ENCODE measurements at regions not wholly inside any gene's neighbourhood (a gene's known extent, or its start where the extent isn't known, plus 50 kb on each side); places are given as distances from the start of the nearest gene placed in this dataset.
"Not testable (repeated sequence)": the region's sequence is repeated elsewhere in the genome, so short reads cannot be mapped to it uniquely, and the experiment has no call there.

DNA sequence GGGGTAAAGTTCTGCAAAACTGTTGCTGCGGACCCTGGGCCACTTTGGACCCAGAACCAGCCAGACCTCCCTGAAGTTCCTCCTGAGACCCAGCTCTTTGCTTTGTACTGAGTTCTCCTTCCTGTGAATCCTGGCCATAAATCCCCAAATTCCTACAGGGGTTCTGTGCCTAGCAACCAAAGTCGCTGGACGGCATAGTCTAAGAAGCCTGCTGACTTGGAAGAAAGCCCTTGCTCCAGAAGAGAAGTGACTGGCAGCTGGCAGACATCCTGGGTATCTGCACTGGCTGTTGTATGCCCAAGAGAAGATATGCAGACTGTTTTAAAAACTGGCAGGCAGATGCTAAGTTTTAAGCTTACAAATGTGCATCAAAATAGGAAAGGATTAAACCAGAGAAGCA is 99.9 kb upstream of the SLC24A4 start:
- H4K91ac ChIP-seq (ENCODE audit: low read length): no peak overlapping the region
- no peak overlapping the region for H4K8ac ChIP-seq (ENCODE audit: low read length)
- no peak overlapping the region for H2AK5ac ChIP-seq (ENCODE audit: low read length, severe bottlenecking)
- no peak overlapping the region for H3K23ac ChIP-seq (ENCODE audit: low read length in 2 of 2)
- WGBS: 48% methylated on average over 3 of the region's 3 CpGs
- no peaks in the 10 kb centered on the region for H3K79me1 ChIP-seq (replicated peaks; ENCODE audit: low read length, poor library complexity, severe bottlenecking)
- H3K4me1 ChIP-seq (ENCODE audit: control insufficient read depth, insufficient read depth, low read depth, low read length): no peaks in the 10 kb centered on the region
- no peak for DNase-seq
- no peak overlapping the region for H3K18ac ChIP-seq (ENCODE audit: low read depth in 1 of 2, low read length in 2 of 2)
- no peak overlapping the region for H3K27ac ChIP-seq (ENCODE audit: low read length, poor library complexity, severe bottlenecking)
- H2BK12ac ChIP-seq (ENCODE audit: low read length in 2 of 2): no peak overlapping the region
- H2BK15ac ChIP-seq (ENCODE audit: low read depth, poor library complexity, severe bottlenecking): no peak overlapping the region
- H3K14ac ChIP-seq (ENCODE audit: low read length in 2 of 2): no peak overlapping the region
- no peak overlapping the region for H3K9ac ChIP-seq (ENCODE audit: low read length)
- H3K4me3 ChIP-seq (ENCODE audit: insufficient read depth in 1 of 2, low read depth in 1 of 2, low read length in 2 of 2): no peak overlapping the region
- H3K36me3 ChIP-seq (ENCODE audit: control insufficient read depth in 1 of 2, insufficient read depth in 2 of 2, low read depth in 1 of 2, low read length in 2 of 2): no peaks in the 10 kb centered on the region
- H2BK120ac ChIP-seq (ENCODE audit: low read depth, low read length): no peak overlapping the region
- H2BK5ac ChIP-seq (ENCODE audit: low read depth, low read length, poor library complexity, severe bottlenecking): no peak overlapping the region
- H2AFZ ChIP-seq (ENCODE audit: low read depth, low read length): no peak overlapping the region
- H3K27me3 ChIP-seq (ENCODE audit: control insufficient read depth in 1 of 2, insufficient read depth in 1 of 2, low read length in 2 of 2): peaks cover 0 to 9% of the 10 kb centered on the region in 2 experiments
- no peaks in the 10 kb centered on the region for H3K9me3 ChIP-seq (ENCODE audit: control insufficient read depth, low read length)
- H3K4me2 ChIP-seq (ENCODE audit: low read length, poor library complexity, severe bottlenecking): no peak overlapping the region
- no peak overlapping the region for H3K4ac ChIP-seq (ENCODE audit: low read depth in 1 of 2, low read length in 2 of 2)

DNA sequence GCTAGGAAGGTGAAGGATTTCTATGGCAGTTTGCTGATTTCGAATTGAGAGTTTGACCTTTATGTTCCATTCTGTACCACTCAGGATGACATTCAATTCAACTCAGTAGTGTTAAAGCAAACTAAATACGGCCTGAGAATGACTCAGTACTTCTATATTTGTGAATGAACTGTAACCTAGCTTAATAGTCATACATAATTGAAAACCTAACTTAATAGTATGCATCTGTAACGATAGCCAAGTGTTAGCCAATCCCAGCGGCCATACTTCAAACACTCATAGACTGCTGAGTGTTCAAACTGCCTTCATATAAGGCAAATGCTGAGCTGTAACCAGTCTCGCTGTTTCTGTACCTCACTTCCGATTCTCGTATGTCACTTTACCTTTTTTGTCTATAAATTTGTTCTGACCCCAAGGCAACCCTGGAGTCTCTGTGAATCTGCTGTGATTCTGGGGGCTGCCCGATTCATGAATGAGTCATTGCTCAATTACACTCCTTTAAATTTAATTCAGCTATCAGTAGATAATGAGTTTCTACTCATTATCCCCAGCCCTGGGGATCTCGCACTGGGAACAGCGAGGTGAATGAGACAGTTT is 98.5 kb upstream of the SLC24A4 start:
- Histone ChIP-seq H2BK120ac (ENCODE audit: low read depth, low read length) (no peak overlapping the region), H3K14ac (ENCODE audit: low read length in 2 of 2) (no peak overlapping the region)

DNA sequence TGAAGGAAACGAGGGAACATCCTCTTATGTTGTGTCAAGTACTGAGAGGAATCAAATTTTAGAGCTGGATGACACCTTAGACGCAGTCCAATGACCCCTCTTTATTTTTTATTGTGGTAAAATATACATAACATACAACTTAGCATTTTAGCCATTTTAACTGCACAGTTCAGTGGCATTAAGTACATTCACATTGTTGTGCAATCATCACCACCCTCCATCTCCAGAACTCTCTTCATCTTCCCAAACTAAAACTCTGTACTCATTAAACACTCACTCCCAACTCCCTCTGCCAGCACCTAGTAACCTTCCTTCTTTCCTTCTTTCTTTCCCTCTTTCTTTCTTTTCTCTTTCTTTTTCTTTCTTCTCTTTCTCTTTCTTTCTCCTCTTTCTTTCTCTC is 97.2 kb upstream of the SLC24A4 start:
- WGBS: 93% methylated on average over 2 of the region's 2 CpGs
- Histone ChIP-seq H2AFZ (ENCODE audit: low read depth, low read length) (no peak overlapping the region), H3K9ac (ENCODE audit: low read length) (no peak overlapping the region), H3K27ac (ENCODE audit: low read length, poor library complexity, severe bottlenecking) (no peak overlapping the region), H3K4me1 (ENCODE audit: control insufficient read depth, insufficient read depth, low read depth, low read length) (no peaks in the 10 kb centered on the region), H3K4me2 (ENCODE audit: low read length, poor library complexity, severe bottlenecking) (no peak overlapping the region), H3K9me3 (ENCODE audit: control insufficient read depth, low read length) (no peaks in the 10 kb centered on the region), H3K4ac (ENCODE audit: low read depth in 1 of 2, low read length in 2 of 2) (no peak overlapping the region), H2AK5ac (ENCODE audit: low read length, severe bottlenecking) (no peak overlapping the region), H2BK5ac (ENCODE audit: low read depth, low read length, poor library complexity, severe bottlenecking) (no peak overlapping the region), H3K23ac (ENCODE audit: low read length in 2 of 2) (no peak overlapping the region), H2BK120ac (ENCODE audit: low read depth, low read length) (no peak overlapping the region), H4K91ac (ENCODE audit: low read length) (no peak overlapping the region), H4K8ac (ENCODE audit: low read length) (no peak overlapping the region), H3K4me3 (ENCODE audit: insufficient read depth in 1 of 2, low read depth in 1 of 2, low read length in 2 of 2) (no peak overlapping the region), H3K14ac (ENCODE audit: low read length in 2 of 2) (no peak overlapping the region), H2BK15ac (ENCODE audit: low read depth, poor library complexity, severe bottlenecking) (no peak overlapping the region), H3K18ac (ENCODE audit: low read depth in 1 of 2, low read length in 2 of 2) (no peak overlapping the region), H3K79me1 (replicated peaks; ENCODE audit: low read length, poor library complexity, severe bottlenecking) (no peaks in the 10 kb centered on the region), H2BK12ac (ENCODE audit: low read length in 2 of 2) (no peak overlapping the region), H3K27me3 (ENCODE audit: control insufficient read depth in 1 of 2, insufficient read depth in 1 of 2, low read length in 2 of 2) (peaks cover 0 to 9% of the 10 kb centered on the region in 2 experiments), H3K36me3 (ENCODE audit: control insufficient read depth in 1 of 2, insufficient read depth in 2 of 2, low read depth in 1 of 2, low read length in 2 of 2) (no peaks in the 10 kb centered on the region)
- no peak for DNase-seq

More for the DNA sequence above, 98.5 kb upstream of the SLC24A4 start:
- H2AK5ac ChIP-seq (ENCODE audit: low read length, severe bottlenecking): no peak overlapping the region
- no peak overlapping the region for H4K8ac ChIP-seq (ENCODE audit: low read length)
- no peaks in the 10 kb centered on the region for H3K79me1 ChIP-seq (replicated peaks; ENCODE audit: low read length, poor library complexity, severe bottlenecking)
- H3K4me2 ChIP-seq (ENCODE audit: low read length, poor library complexity, severe bottlenecking): no peak overlapping the region
- no peak for DNase-seq
- no peak overlapping the region for H4K91ac ChIP-seq (ENCODE audit: low read length)
- no peaks in the 10 kb centered on the region for H3K36me3 ChIP-seq (ENCODE audit: control insufficient read depth in 1 of 2, insufficient read depth in 2 of 2, low read depth in 1 of 2, low read length in 2 of 2)
- no peaks in the 10 kb centered on the region for H3K4me1 ChIP-seq (ENCODE audit: control insufficient read depth, insufficient read depth, low read depth, low read length)
- no peak overlapping the region for H2BK5ac ChIP-seq (ENCODE audit: low read depth, low read length, poor library complexity, severe bottlenecking)
- H3K27me3 ChIP-seq (ENCODE audit: control insufficient read depth in 1 of 2, insufficient read depth in 1 of 2, low read length in 2 of 2): peaks cover 0 to 9% of the 10 kb centered on the region in 2 experiments
- H3K4ac ChIP-seq (ENCODE audit: low read depth in 1 of 2, low read length in 2 of 2): no peak overlapping the region
- H3K9me3 ChIP-seq (ENCODE audit: control insufficient read depth, low read length): no peaks in the 10 kb centered on the region
- H2AFZ ChIP-seq (ENCODE audit: low read depth, low read length): no peak overlapping the region
- H2BK12ac ChIP-seq (ENCODE audit: low read length in 2 of 2): no peak overlapping the region
- H3K18ac ChIP-seq (ENCODE audit: low read depth in 1 of 2, low read length in 2 of 2): no peak overlapping the region
- WGBS: 92% methylated on average over 8 of the region's 10 CpGs
- no peak overlapping the region for H3K9ac ChIP-seq (ENCODE audit: low read length)
- H3K27ac ChIP-seq (ENCODE audit: low read length, poor library complexity, severe bottlenecking): no peak overlapping the region
- H3K23ac ChIP-seq (ENCODE audit: low read length in 2 of 2): no peak overlapping the region
- H3K4me3 ChIP-seq (ENCODE audit: insufficient read depth in 1 of 2, low read depth in 1 of 2, low read length in 2 of 2): no peak overlapping the region
- no peak overlapping the region for H2BK15ac ChIP-seq (ENCODE audit: low read depth, poor library complexity, severe bottlenecking)

DNA sequence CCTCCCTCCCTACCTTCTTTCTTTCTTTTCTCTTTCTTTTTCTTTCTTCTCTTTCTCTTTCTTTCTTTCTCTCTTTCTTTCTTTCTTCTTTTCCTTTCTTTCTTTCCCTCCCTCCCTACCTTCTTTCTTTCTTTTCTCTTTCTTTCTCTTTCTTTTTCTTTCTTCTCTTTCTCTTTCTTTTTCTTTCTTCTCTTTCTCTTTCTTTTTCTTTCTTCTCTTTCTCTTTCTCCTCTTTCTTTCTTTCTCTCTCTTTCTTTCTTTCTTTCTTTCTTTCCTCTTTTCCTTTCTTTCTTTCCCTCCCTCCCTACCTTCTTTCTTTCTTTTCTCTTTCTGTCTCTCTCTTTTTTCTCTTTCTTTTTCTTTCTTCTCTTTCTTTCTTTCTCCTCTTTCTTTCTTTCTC is 96.8 kb upstream of the SLC24A4 start:
- not testable (repeated sequence) for H3K36me3 ChIP-seq (ENCODE audit: control insufficient read depth in 1 of 2, insufficient read depth in 2 of 2, low read depth in 1 of 2, low read length in 2 of 2); H2BK5ac ChIP-seq (ENCODE audit: low read depth, low read length, poor library complexity, severe bottlenecking); H4K91ac ChIP-seq (ENCODE audit: low read length); H3K4me3 ChIP-seq (ENCODE audit: insufficient read depth in 1 of 2, low read depth in 1 of 2, low read length in 2 of 2); H2BK15ac ChIP-seq (ENCODE audit: low read depth, poor library complexity, severe bottlenecking); H3K4ac ChIP-seq (ENCODE audit: low read depth in 1 of 2, low read length in 2 of 2); H3K4me1 ChIP-seq (ENCODE audit: control insufficient read depth, insufficient read depth, low read depth, low read length); H3K27me3 ChIP-seq (ENCODE audit: control insufficient read depth in 1 of 2, insufficient read depth in 1 of 2, low read length in 2 of 2); H3K79me1 ChIP-seq (replicated peaks; ENCODE audit: low read length, poor library complexity, severe bottlenecking); H3K18ac ChIP-seq (ENCODE audit: low read depth in 1 of 2, low read length in 2 of 2); H3K9ac ChIP-seq (ENCODE audit: low read length); H2BK12ac ChIP-seq (ENCODE audit: low read length in 2 of 2); H3K9me3 ChIP-seq (ENCODE audit: control insufficient read depth, low read length); H2AFZ ChIP-seq (ENCODE audit: low read depth, low read length); H3K14ac ChIP-seq (ENCODE audit: low read length in 2 of 2); DNase-seq; H3K4me2 ChIP-seq (ENCODE audit: low read length, poor library complexity, severe bottlenecking); H3K27ac ChIP-seq (ENCODE audit: low read length, poor library complexity, severe bottlenecking); H3K23ac ChIP-seq (ENCODE audit: low read length in 2 of 2); H4K8ac ChIP-seq (ENCODE audit: low read length); H2AK5ac ChIP-seq (ENCODE audit: low read length, severe bottlenecking); H2BK120ac ChIP-seq (ENCODE audit: low read depth, low read length)
